HEK293T (cell line): ENCODE measurements at regions not wholly inside any gene's neighbourhood (a gene's known extent, or its start where the extent isn't known, plus 50 kb on each side); places are given as distances from the start of the nearest gene placed in this dataset.
A peak's percentile ranks its signal among the peaks of the same experiment; 100 is the strongest.

ENCODE experiments used
- CTCF ChIA-PET: fragments of 350-600 bp; formaldehyde crosslinking; extraction: SDS; loops from one replicate; lab custom pipeline; 2021; ENCODE audit warnings: antibody characterized with exemption, inconsistent platforms; lab: Yijun Ruan, JAX
- POLR2A ChIA-PET: fragments of 350-600 bp; formaldehyde crosslinking; extraction: SDS; loops from one replicate; lab custom pipeline; 2020; ENCODE audit warnings: antibody characterized with exemption, inconsistent platforms; lab: Yijun Ruan, JAX
- DNase-seq: peaks from one replicate; pipeline ENCODE4 v3.0.0; 2012; ENCODE audit warnings: mixed read lengths; ENCODE audit errors: extremely low spot score
- ARNT ChIP-seq: fragments of 450-650 bp; IDR thresholded peaks from 2 replicates; pipeline ENCODE4 v1.6.1; 2017; ENCODE audit warnings: mild to moderate bottlenecking
- BHLHE40 ChIP-seq: fragments of 450-650 bp; IDR thresholded peaks from 2 replicates; pipeline ENCODE4 v1.6.1; 2016; ENCODE audit warnings: mild to moderate bottlenecking, moderate library complexity, borderline replicate concordance
- CTBP1 ChIP-seq: fragments of 450-650 bp; IDR thresholded peaks from 2 replicates; pipeline ENCODE4 v1.6.1; 2016; ENCODE audit warnings: borderline replicate concordance
- ELF4 ChIP-seq: fragments of 450-650 bp; IDR thresholded peaks from 2 replicates; pipeline ENCODE4 v1.6.1; 2017; ENCODE audit warnings: antibody characterized with exemption
- FOXA1 ChIP-seq: fragments of 450-650 bp; IDR thresholded peaks from 2 replicates; pipeline ENCODE4 v1.6.1; 2016; ENCODE audit warnings: mild to moderate bottlenecking
- FOXK2 ChIP-seq: fragments of 450-650 bp; IDR thresholded peaks from 2 replicates; pipeline ENCODE4 v1.6.1; 2016; ENCODE audit warnings: mild to moderate bottlenecking
- FOXM1 ChIP-seq: fragments of 450-650 bp; IDR thresholded peaks from 2 replicates; pipeline ENCODE4 v1.6.1; 2017; ENCODE audit warnings: mild to moderate bottlenecking, borderline replicate concordance
- HDGF ChIP-seq: fragments of 450-650 bp; IDR thresholded peaks from 2 replicates; pipeline ENCODE4 v1.6.1; 2017; ENCODE audit warnings: antibody characterized with exemption, borderline replicate concordance
- L3MBTL2 ChIP-seq: fragments of 450-650 bp; conservative IDR thresholded peaks from 2 replicates; pipeline ENCODE4 v1.6.1; 2016; ENCODE audit warnings: mild to moderate bottlenecking
- LEF1 ChIP-seq: fragments of 450-650 bp; IDR thresholded peaks from 2 replicates; pipeline ENCODE4 v1.6.1; 2017; ENCODE audit warnings: mild to moderate bottlenecking, borderline replicate concordance
- NFRKB ChIP-seq: fragments of 450-650 bp; IDR thresholded peaks from 2 replicates; pipeline ENCODE4 v1.6.1; 2016; ENCODE audit warnings: mild to moderate bottlenecking, moderate library complexity
- PKNOX1 ChIP-seq: fragments of 450-650 bp; IDR thresholded peaks from 2 replicates; pipeline ENCODE4 v1.6.1; 2016
- SP1 ChIP-seq: fragments of 450-650 bp; IDR thresholded peaks from 2 replicates; pipeline ENCODE4 v1.6.1; 2017
- SUZ12 ChIP-seq: fragments of 450-650 bp; IDR thresholded peaks from 2 replicates; pipeline ENCODE4 v1.6.1; 2016; ENCODE audit warnings: mild to moderate bottlenecking
- TARDBP ChIP-seq: fragments of 450-650 bp; IDR thresholded peaks from 2 replicates; pipeline ENCODE4 v1.6.1; 2016
- ZNF384 ChIP-seq: fragments of 450-650 bp; IDR thresholded peaks from 2 replicates; pipeline ENCODE4 v1.6.1; 2016

- no peak for DNase-seq
- CTCF ChIA-PET, result no interaction called here
- POLR2A ChIA-PET, result no interaction called here
- TF ChIP-seq PKNOX1, result no peak
- TF ChIP-seq ZNF384, result no peak
- TF ChIP-seq LEF1, result no peak
- no peak for TF ChIP-seq FOXM1
- TF ChIP-seq ARNT, result no peak
- TF ChIP-seq CTBP1, result no peak
- TF ChIP-seq SUZ12, result no peak
- TF ChIP-seq L3MBTL2, result no peak
- TF ChIP-seq HDGF, result no peak
- no peak for TF ChIP-seq FOXK2
- no peak for TF ChIP-seq SP1
- no peak for TF ChIP-seq TARDBP
- TF ChIP-seq ELF4, result no peak
- TF ChIP-seq FOXA1, result no peak
- TF ChIP-seq NFRKB, result no peak
- TF ChIP-seq BHLHE40, result no peak
Measured at GRCh38 chr1:199858856-199859255, 168.7 kb upstream of the NR5A2 start.

DNA sequence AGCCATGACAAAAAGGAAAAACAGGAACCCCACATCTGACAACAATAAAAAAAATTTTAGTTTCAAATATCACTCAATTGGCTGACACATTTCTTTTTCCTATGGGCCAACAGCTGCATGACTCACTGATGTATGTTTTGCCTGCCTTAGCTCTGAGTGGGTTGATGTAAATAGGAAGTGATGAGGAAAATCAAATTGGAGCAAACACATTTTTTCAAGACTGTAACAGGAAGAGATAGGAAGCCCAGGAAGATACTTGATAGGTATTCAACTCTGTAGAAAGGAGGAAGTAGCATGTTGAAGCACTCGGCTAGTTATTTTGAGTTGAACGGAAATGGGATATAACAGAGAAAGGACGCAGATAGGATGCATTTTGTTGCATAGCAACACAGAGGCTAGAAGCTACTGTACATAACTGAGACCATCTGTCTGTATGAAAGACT is 168.0 kb upstream of the NR5A2 start:
- POLR2A ChIA-PET, result no interaction called here
- no peak for DNase-seq
- CTCF ChIA-PET, result no interaction called here
- TF ChIP-seq FOXA1 (no peak), PKNOX1 (no peak), BHLHE40 (no peak), L3MBTL2 (no peak)

DNA sequence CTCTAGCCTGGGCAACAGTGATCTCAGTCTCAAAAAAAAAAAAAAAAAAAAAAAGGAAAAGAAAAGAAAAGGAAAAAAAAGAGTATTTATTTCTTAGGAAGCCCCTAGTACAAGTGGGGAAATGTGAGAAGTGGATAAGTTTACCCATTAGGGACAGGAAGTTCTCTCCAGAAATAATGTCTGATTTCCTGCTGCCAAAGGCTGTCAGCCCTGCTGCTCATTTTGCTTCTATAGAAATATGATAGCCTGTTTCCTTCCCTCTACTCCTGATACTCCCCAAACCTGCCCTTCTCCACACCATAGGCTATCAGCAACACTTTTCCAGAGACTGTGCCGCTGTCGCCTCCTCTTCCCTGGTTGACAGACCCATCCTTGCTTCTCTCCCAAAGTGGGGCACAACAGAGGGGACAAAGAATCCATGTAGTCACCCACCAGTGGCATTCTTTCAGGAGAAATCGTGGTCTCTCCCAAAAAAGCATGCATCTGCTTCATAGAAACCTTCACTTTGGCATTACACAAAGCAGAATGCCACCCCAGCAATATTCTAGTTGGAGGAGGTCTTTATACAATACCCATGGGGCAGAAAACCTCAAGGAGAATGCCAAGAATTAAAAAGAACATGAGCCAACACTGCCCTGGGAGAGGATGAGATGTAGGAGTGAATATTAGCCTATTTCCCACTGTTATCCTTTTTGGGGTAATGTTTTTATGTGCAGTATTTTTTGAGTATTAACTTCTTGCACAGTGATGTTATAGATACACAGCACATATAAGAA is 166.3 kb upstream of the NR5A2 start:
- CTCF ChIA-PET, result no interaction called here
- TF ChIP-seq FOXM1, result no peak
- POLR2A ChIA-PET, result no interaction called here
- no peak for DNase-seq

GRCh38 chr1:199862047-199862446 is 165.5 kb upstream of the NR5A2 start:
- ChIA-PET POLR2A (no interaction called here), CTCF (no interaction called here)
- TF ChIP-seq LEF1, result no peak
- TF ChIP-seq FOXA1, result no peak
- TF ChIP-seq ELF4, result no peak
- TF ChIP-seq BHLHE40, result no peak
- no peak for TF ChIP-seq FOXM1
- TF ChIP-seq NFRKB, result no peak
- no peak for TF ChIP-seq L3MBTL2
- no peak for DNase-seq

DNA sequence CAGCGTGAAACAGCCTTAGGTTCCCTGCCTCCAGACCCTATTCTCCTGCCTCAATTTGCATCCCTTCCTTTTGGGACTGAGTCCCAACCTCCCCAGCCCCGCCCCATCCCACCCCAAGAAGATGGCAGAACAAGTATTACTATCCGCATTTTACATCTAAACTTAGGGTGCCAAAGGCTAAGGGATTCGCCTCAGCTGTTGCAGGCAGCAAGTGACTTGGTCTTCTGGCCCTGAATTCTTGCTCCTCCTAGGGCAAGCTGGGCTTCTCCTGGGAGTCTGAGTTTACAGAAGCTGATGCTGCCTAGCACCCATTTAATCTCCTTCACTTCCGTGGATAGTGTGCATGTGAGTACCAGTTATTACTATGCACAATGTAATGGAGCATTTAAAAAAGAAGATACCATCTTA is 161.3 kb upstream of the NR5A2 start:
- TF ChIP-seq BHLHE40, result no peak
- TF ChIP-seq HDGF, result no peak
- no peak for TF ChIP-seq ARNT
- no peak for TF ChIP-seq FOXA1
- TF ChIP-seq SUZ12, result no peak
- TF ChIP-seq ELF4, result no peak
- no peak for TF ChIP-seq CTBP1
- TF ChIP-seq NFRKB, result no peak
- no peak for TF ChIP-seq FOXM1
- no peak for TF ChIP-seq SP1
- no peak for TF ChIP-seq L3MBTL2
- TF ChIP-seq LEF1, result no peak
- no peak for TF ChIP-seq ZNF384
- no peak for TF ChIP-seq TARDBP
- TF ChIP-seq PKNOX1, result no peak
- no peak for TF ChIP-seq FOXK2
- CTCF ChIA-PET, result no interaction called here
- POLR2A ChIA-PET, result no interaction called here
- DNase-seq, result no peak

DNA sequence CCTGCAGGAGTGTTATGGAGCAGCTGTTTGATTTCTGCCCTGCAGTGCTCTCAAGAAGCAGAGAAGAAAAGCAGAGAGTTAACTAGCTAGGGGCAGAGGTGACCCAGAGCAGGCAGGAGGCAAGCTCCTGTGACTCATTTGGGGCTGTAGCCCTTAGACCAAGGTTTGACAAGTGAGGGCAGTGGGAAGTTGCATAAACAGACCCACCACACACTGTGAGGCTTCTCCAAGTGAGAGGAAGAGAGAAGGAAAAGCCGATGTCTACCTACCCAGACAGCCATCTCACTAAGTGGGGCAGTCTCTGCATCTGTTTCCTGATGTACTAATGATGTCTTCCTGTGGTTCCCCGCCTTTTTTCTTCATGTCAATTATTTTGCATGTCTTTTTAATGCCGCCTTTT is 159.9 kb upstream of the NR5A2 start:
- POLR2A ChIA-PET, result no interaction called here
- TF ChIP-seq SUZ12, result no peak
- TF ChIP-seq LEF1, result no peak
- TF ChIP-seq ZNF384, result no peak
- no peak for TF ChIP-seq HDGF
- TF ChIP-seq PKNOX1, result no peak
- TF ChIP-seq SP1, result no peak
- no peak for TF ChIP-seq TARDBP
- no peak for TF ChIP-seq BHLHE40
- no peak for TF ChIP-seq ELF4
- no peak for TF ChIP-seq L3MBTL2
- no peak for TF ChIP-seq CTBP1
- no peak for TF ChIP-seq FOXA1
- CTCF ChIA-PET, result no interaction called here
- DNase-seq, result no peak

DNA sequence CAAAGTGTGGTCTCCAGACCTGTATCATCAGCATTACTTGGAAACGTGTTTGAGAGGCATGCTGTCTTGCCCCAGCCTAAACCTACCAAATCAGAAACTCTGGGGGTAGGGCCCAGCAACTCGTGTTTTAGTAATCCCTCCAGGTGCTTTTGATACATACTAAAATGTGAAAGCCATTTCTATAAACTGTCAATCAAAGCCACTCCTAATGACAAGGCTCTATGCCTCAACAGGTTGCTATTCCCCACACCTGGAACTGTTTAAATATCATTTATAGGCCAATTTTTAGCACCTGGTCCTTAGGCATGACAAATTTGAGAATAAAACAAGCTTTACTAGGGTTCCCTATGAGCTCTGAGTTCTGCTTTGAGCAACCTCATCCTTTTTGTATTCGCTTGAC is 158.7 kb upstream of the NR5A2 start:
- POLR2A ChIA-PET, result no interaction called here

More for the DNA sequence above, 158.7 kb upstream of the NR5A2 start:
- DNase-seq, result no peak
- CTCF ChIA-PET, result no interaction called here
- TF ChIP-seq PKNOX1 (peak; percentile 31; the same call in 1 of the 2 replicates), CTBP1 (no peak), NFRKB (no peak)
